ENCODE measurements at regions not wholly inside any gene's neighbourhood (a gene's known extent, or its start where the extent isn't known, plus 50 kb on each side); places are given as distances from the start of the nearest gene placed in this dataset.

DNA sequence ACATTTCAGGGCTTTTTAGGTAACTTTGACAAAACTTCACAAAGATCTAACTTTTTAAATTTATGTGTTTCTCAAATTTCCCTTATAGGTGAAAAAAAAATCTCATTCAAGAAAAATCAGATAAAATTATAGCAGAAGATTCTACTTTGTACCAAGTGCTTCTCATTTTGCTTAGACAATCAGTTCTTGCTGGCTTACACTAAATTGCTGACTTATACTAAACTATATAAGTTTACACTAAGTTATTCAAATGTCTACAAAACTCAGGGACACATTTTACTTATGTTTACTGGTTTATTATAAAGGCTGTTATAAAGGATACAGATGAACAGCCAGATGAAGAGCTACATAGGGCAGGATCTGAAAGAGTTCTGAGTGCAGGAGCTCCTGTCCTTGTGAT lies 195.1 kb downstream of the ZPLD1 start:
- no peak for DNase-seq
- Mint-ChIP-seq H3K27ac (no peak overlapping the region), H3K9me3 (peaks cover 17% of the 10 kb centered on the region), H3K27me3 (ENCODE audit: low read depth, poor library complexity) (no peaks in the 10 kb centered on the region), H3K36me3 (ENCODE audit: low read depth) (peaks cover 7% of the 10 kb centered on the region), H3K4me1 (no peaks in the 10 kb centered on the region), H3K4me3 (no peak overlapping the region)
- no peak for TF ChIP-seq CTCF (IDR thresholded peaks at IDR 0.05)

DNA sequence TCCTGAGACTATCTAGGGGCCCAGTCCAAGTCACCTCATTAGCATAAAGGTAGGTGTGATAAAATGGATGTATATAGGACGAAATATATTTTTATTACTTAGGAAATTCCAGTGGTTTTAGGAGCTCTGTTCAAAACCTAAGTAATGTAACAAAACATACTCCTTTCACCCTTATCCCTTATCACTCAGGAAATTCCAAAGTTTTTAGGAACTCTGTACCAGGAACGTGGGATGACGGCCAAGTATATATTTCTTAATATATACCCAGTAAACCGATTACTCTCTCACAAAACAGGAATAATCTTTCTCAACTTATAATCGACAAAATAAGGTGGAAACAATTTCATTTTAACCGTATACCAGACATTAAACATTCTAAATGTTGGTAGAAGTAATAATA lies 195.7 kb downstream of the ZPLD1 start:
- Mint-ChIP-seq H3K4me1 (no peaks in the 10 kb centered on the region), H3K27me3 (ENCODE audit: low read depth, poor library complexity) (no peaks in the 10 kb centered on the region), H3K9me3 (peaks cover 17% of the 10 kb centered on the region), H3K27ac (no peak overlapping the region), H3K36me3 (ENCODE audit: low read depth) (peaks cover 7% of the 10 kb centered on the region), H3K4me3 (no peak overlapping the region)
- no peak for DNase-seq
- TF ChIP-seq CTCF (IDR thresholded peaks at IDR 0.05): no peak

DNA sequence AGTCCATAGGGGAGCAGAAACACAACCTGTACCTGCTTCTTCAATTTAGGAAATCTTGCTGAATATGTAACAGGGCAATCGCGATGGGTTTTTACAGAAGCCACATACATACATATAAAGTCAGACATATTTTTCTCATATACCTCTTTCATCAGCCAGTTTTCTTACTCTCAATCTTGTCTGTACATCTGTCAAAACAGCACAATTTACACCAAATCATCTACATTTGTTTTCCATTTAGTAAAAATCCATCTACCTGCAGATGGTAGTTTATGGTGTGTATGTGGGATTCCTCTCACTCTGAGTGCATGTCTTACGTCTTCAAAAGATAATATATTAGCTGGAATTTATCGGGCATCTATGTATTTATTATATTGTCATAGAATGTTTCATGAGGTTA lies 208.7 kb downstream of the ZPLD1 start:
- TF ChIP-seq CTCF (IDR thresholded peaks at IDR 0.05): no peak
- no peaks in the 10 kb centered on the region for H3K36me3 Mint-ChIP-seq (ENCODE audit: low read depth)
- no peak overlapping the region for H3K27ac Mint-ChIP-seq
- H3K4me3 Mint-ChIP-seq: no peak overlapping the region
- no peak for DNase-seq
- peaks cover 5% of the 10 kb centered on the region for H3K27me3 Mint-ChIP-seq (ENCODE audit: low read depth, poor library complexity)
- no peaks in the 10 kb centered on the region for H3K4me1 Mint-ChIP-seq
- no peaks in the 10 kb centered on the region for H3K9me3 Mint-ChIP-seq

- no peak overlapping the region for H3K27ac Mint-ChIP-seq
- H3K27me3 Mint-ChIP-seq (ENCODE audit: low read depth, poor library complexity): no peaks in the 10 kb centered on the region
- no peaks in the 10 kb centered on the region for H3K9me3 Mint-ChIP-seq
- no peak overlapping the region for H3K4me3 Mint-ChIP-seq
- no peak for DNase-seq
- no peak for TF ChIP-seq CTCF (IDR thresholded peaks at IDR 0.05)
- H3K36me3 Mint-ChIP-seq (ENCODE audit: low read depth): no peaks in the 10 kb centered on the region
- H3K4me1 Mint-ChIP-seq: no peaks in the 10 kb centered on the region
Observed at GRCh38 chr3:102646557-102646956, 211.7 kb downstream of the ZPLD1 start.

- Mint-ChIP-seq H3K27me3 (ENCODE audit: low read depth, poor library complexity) (peaks cover 15% of the 10 kb centered on the region), H3K4me1 (no peaks in the 10 kb centered on the region), H3K36me3 (ENCODE audit: low read depth) (no peaks in the 10 kb centered on the region), H3K9me3 (no peaks in the 10 kb centered on the region), H3K27ac (no peak overlapping the region), H3K4me3 (no peak overlapping the region)
- no peak for TF ChIP-seq CTCF (IDR thresholded peaks at IDR 0.05)
- no peak for DNase-seq
Observed at GRCh38 chr3:102660653-102661052, 225.8 kb downstream of the ZPLD1 start.

DNA sequence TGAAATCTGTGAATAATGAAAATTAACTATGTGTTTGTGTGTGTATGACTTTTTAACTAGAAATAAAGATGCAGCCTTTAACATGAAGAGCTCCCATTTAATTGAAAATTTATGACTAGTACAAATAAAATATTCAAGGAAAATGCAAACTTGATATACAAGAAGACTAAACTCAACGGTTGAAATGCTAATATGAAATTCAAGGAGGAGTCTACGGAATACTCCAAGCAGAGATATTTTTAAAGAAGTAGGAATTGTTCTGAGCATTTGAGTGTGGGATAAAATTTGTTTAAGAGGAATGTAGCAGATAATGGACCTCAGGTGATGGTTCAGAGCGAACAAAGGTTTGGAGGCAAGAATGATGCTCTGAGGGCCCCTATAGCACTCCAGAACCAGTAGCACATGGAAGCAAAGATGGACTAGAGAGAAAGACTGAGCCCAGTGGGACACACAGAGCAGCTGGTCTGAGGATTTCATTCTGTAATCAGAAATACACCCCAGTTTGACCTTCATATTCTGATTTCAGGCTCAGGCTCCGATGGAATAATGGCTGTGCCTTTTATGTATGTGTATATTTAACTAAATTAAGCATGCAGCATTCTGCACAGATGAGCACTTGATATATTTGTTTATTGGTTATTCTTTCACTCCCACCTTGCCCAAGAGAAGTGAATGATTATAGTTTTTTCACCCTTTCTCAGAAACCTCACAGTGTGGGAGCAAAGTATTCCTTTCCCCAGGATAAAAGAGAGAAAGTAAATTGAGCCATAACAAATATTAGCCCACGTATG lies 227.1 kb downstream of the ZPLD1 start:
- Mint-ChIP-seq H3K9me3 (no peaks in the 10 kb centered on the region), H3K4me3 (no peak overlapping the region), H3K27ac (no peak overlapping the region), H3K36me3 (ENCODE audit: low read depth) (no peaks in the 10 kb centered on the region), H3K27me3 (ENCODE audit: low read depth, poor library complexity) (peaks cover 15% of the 10 kb centered on the region), H3K4me1 (peaks cover 3% of the 10 kb centered on the region)
- DNase-seq: no peak
- TF ChIP-seq CTCF (IDR thresholded peaks at IDR 0.05): no peak
